ENCODE measurements at regions not wholly inside any gene's neighbourhood (a gene's known extent, or its start where the extent isn't known, plus 50 kb on each side); places are given as distances from the start of the nearest gene placed in this dataset.
"Not testable (repeated sequence)": the region's sequence is repeated elsewhere in the genome, so short reads cannot be mapped to it uniquely, and the experiment has no call there.

DNA sequence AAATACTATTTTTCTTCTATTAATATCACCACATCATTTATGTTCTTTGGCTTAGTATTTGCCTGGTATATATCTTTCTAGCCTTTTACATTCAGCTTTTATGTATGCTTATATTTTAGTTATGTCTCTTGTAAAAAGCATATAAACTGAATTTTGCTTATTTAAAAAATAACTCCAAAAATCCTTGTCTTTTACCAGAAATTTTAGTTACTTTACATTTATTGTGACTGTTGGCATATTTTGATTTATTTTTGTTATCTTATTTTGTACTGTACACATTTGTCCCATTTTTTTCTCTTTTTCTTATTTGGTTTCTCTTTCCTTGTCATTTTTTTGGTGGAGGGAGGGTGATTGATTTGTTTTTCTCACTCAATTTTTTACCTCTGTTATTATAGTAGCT is 169.6 kb downstream of the UACA start:
- Histone ChIP-seq H3K27me3 (no peaks in the 10 kb centered on the region), H3K9me3 (peaks cover 0 to 22% of the 10 kb centered on the region in 2 donors), H3K27ac (no peak overlapping the region), H3K4me3 (no peak overlapping the region), H3K4me1 (no peaks in the 10 kb centered on the region), H3K36me3 (no peaks in the 10 kb centered on the region)
- ATAC-seq, result no peak
- TF ChIP-seq, protein P1, sequence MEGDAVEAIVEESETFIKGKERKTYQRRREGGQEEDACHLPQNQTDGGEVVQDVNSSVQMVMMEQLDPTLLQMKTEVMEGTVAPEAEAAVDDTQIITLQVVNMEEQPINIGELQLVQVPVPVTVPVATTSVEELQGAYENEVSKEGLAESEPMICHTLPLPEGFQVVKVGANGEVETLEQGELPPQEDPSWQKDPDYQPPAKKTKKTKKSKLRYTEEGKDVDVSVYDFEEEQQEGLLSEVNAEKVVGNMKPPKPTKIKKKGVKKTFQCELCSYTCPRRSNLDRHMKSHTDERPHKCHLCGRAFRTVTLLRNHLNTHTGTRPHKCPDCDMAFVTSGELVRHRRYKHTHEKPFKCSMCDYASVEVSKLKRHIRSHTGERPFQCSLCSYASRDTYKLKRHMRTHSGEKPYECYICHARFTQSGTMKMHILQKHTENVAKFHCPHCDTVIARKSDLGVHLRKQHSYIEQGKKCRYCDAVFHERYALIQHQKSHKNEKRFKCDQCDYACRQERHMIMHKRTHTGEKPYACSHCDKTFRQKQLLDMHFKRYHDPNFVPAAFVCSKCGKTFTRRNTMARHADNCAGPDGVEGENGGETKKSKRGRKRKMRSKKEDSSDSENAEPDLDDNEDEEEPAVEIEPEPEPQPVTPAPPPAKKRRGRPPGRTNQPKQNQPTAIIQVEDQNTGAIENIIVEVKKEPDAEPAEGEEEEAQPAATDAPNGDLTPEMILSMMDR (IDR thresholded peaks at IDR 0.05), result no peak
- intact Hi-C loops (cut with DNase I), result no loop called here
- no peak for DNase-seq

DNA sequence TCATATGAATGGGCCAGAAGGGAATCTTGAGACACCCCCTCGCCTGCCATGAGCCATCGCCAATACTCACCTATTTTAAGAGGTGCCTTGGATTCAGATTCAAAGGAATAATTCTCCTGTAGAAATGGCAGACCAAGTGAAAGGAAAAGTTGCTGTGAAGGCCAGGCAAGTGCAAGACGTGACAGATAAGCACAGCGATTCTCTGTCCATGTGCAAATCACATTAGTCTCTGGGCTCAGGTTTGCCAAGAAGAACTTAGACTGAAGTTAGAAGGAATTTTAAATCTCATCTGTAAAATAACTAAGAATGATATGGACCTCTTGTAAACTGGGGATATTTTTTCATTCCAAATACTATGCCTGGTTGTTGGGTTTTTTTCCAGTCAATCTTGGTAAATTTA is 173.6 kb downstream of the UACA start:
- H3K36me3 ChIP-seq, result no peaks in the 10 kb centered on the region
- H3K9me3 ChIP-seq, result peaks cover 0 to 15% of the 10 kb centered on the region in 2 donors
- TF ChIP-seq, protein P1 (IDR thresholded peaks at IDR 0.05), result no peak
- H3K4me3 ChIP-seq, result no peak overlapping the region
- no peak overlapping the region for H3K27ac ChIP-seq
- peaks cover 0 to 6% of the 10 kb centered on the region in 2 donors for H3K4me1 ChIP-seq
- H3K27me3 ChIP-seq, result peaks cover 12 to 18% of the 10 kb centered on the region in 2 donors
- ATAC-seq (no peak), DNase-seq (no peak)
- intact Hi-C loops (cut with DNase I), result no loop called here

DNA sequence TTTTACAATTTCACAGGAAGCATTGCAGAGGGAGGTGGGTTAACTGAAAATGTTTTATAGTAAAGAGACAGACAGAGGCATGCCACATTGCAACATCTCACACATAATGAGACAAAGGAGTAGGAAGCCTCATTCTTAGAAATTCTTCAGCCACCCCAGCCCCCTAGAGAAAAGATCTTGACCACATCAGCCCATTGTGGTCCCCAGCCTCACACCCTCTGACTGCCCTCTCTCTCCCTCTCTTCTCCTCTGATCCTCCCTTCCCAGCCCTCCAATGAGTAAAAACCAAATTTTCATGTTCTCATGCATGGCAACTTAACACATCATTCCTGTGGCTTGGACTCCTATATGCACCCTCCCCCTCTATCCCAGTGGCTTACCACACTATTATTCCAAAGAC is 174.1 kb downstream of the UACA start:
- DNase-seq (no peak), ATAC-seq (peak; percentile 75)
- H3K9me3 ChIP-seq, result peaks cover 0 to 12% of the 10 kb centered on the region in 2 donors
- peaks cover 0 to 6% of the 10 kb centered on the region in 2 donors for H3K4me1 ChIP-seq
- no peak overlapping the region for H3K4me3 ChIP-seq
- intact Hi-C loops (cut with DNase I), result no loop called here
- no peaks in the 10 kb centered on the region for H3K36me3 ChIP-seq
- TF ChIP-seq, protein P1 (IDR thresholded peaks at IDR 0.05), result no peak
- peaks cover 13 to 21% of the 10 kb centered on the region in 2 donors for H3K27me3 ChIP-seq
- H3K27ac ChIP-seq, result no peak overlapping the region

DNA sequence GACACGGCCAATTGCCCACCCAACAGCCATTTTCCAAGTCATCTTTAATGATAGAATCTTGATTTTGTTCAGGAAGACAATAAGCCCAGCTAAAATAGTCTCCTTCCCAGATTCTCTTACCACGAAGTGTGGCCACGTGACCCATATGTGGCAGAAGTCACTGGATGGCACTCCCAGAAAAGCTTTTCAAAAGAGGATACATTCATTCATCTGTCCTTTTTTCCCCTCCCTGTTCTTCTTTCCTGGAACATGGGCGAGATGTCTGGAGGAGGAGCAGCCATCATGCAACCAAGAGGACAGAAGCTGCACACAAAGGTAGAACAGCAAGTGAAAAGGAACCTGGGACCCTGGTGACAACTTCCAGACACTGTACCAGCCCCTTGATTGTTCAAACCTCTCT is 174.7 kb downstream of the UACA start:
- Histone ChIP-seq H3K4me3 (no peak overlapping the region), H3K4me1 (peaks cover 0 to 6% of the 10 kb centered on the region in 2 donors), H3K36me3 (no peaks in the 10 kb centered on the region), H3K27ac (no peak overlapping the region), H3K9me3 (peaks cover 0 to 6% of the 10 kb centered on the region in 2 donors), H3K27me3 (peaks cover 13 to 21% of the 10 kb centered on the region in 2 donors)
- DNase-seq (no peak), ATAC-seq (no peak)
- intact Hi-C loops (cut with DNase I), result no loop called here
- TF ChIP-seq, protein P1 (IDR thresholded peaks at IDR 0.05), result no peak

DNA sequence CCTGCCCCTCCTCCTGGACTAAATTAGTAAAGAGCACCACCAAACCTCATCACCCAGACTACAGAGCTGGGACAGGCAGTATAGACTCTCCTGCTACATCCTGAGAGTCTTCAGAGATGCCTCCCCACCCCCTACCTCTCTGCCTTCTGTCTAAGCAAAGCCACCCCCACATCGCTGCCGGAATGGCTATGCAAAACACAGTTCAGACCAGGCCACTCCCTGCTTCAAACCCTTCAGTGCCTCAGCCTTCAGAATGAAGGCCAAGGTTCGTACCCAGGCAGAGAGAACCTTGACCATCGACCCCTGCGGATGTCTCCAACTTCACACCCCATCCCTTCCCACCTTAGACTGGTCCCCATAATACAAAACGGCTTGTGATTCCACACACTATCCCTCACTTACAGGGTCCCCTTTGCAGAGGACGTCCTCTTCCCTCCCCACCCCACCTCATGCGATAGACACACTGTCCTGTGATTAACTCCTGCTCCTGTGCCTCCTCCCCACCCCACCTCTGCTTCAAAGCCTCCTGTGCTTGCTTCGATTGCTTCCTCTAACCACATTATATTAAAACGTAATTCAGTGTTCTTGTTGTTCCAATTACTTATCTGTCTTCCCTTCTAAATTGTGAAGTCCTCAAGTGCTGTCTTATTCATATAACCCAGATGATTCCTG is 175.3 kb downstream of the UACA start:
- ATAC-seq, result no peak

DNA sequence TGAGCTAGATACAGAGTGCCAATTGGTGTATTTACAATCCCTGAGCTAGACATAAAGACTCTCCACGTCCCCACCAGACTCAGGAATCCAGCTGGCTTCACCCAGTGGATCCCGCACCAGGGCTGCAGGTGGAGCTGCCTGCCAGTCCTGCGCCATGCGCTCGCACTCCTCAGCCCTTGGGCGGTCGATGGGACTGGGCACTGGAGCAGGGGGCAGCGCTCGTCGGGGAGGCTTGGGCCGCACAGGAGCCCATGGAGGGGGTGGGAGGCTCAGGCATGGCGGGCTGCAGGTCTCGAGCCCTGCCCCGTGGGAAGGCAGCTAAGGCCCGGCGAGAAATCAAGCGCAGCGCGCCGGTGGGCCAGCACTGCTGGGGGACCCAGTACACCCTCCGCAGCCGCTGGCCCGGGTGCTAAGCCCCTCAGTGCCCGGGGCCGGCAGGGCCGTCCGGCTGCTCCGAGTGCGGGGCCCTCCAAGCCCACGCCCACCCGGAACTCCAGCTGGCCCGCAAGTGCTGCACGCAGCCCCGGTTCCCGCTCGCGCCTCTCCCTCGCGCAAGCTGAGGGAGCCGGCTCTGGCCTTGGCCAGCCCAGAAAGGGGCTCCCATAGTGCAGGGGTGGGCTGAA is 176.2 kb downstream of the UACA start:
- intact Hi-C loops (cut with DNase I); ATAC-seq; H3K36me3 ChIP-seq; H3K4me1 ChIP-seq; H3K9me3 ChIP-seq; DNase-seq; H3K4me3 ChIP-seq; H3K27ac ChIP-seq: not testable (repeated sequence)
- peaks cover 13 to 21% of the 10 kb centered on the region in 2 donors for H3K27me3 ChIP-seq

More for the DNA sequence above, 175.3 kb downstream of the UACA start:
- H3K27me3 ChIP-seq, result peaks cover 13 to 21% of the 10 kb centered on the region in 2 donors
- no peak overlapping the region for H3K27ac ChIP-seq
- no peak for DNase-seq
- intact Hi-C loops (cut with DNase I), result no loop called here
- H3K4me1 ChIP-seq, result peaks cover 0 to 6% of the 10 kb centered on the region in 2 donors
- peaks cover 0 to under 1% of the 10 kb centered on the region in 2 donors for H3K9me3 ChIP-seq
- H3K36me3 ChIP-seq, result no peaks in the 10 kb centered on the region
- no peak overlapping the region for H3K4me3 ChIP-seq
- TF ChIP-seq, protein P1 (IDR thresholded peaks at IDR 0.05), result no peak
